Stimulated activated naive B cell treated with anti-CD40 and anti-IgM and Interleukin-4, amounts not matched to agents 10 μg/mL and 1 μg/mL and 100 μg/mL, for 72 hours (primary cell): ENCODE measurements at regions not wholly inside any gene's neighbourhood (a gene's known extent, or its start where the extent isn't known, plus 50 kb on each side); places are given as distances from the start of the nearest gene placed in this dataset.

Source experiments
- ATAC-seq, 2 donors: fragments of 150-1000 bp; cut with Tn5 transposase; replicated peaks; 2 replicates each; pipeline ENCODE4 v1.10.0; 2021; ENCODE audit warnings: moderate library complexity in 1 of 2
- DNase-seq: peaks from one replicate; pipeline ENCODE4 v3.0.0; 2021
- H3K27ac Mint-ChIP-seq: one replicate; pipeline ENCODE4 v1.8.0; 2022; ENCODE audit warnings: mild to moderate bottlenecking, mixed read lengths
- H3K27me3 Mint-ChIP-seq, 2 donors: one replicate each; pipeline ENCODE4 v1.8.0; 2022; ENCODE audit warnings: mixed read lengths in 2 of 2
- H3K36me3 Mint-ChIP-seq, 2 donors: one replicate each; pipeline ENCODE4 v1.8.0; 2022; ENCODE audit warnings: mixed read lengths in 2 of 2, mild to moderate bottlenecking in 1 of 2
- H3K4me1 Mint-ChIP-seq, 2 donors: one replicate each; pipeline ENCODE4 v1.8.0; 2022; ENCODE audit warnings: mixed read lengths in 2 of 2, mild to moderate bottlenecking in 1 of 2
- H3K4me3 Mint-ChIP-seq, 2 donors: one replicate each; pipeline ENCODE4 v1.8.0; 2022; ENCODE audit warnings: mild to moderate bottlenecking in 2 of 2, mixed read lengths in 2 of 2, moderate library complexity in 1 of 2
- H3K9me3 Mint-ChIP-seq, 2 donors: one replicate each; pipeline ENCODE4 v1.8.0; 2022; ENCODE audit warnings: mixed read lengths in 2 of 2, mild to moderate bottlenecking in 1 of 2

GRCh38 chr9:99681113-99681512 is 140.6 kb upstream of the NR4A3 start:
- Mint-ChIP-seq H3K9me3 (peaks cover 24 to 25% of the 10 kb centered on the region in 2 donors), H3K4me1 (peaks cover 19 to 38% of the 10 kb centered on the region in 2 donors), H3K36me3 (peaks cover 21 to 25% of the 10 kb centered on the region in 2 donors), H3K27ac (peak overlapping the region; percentile 60), H3K4me3 (no peak overlapping the region), H3K27me3 (no peaks in the 10 kb centered on the region)
- no peak for ATAC-seq
- no peak for DNase-seq

DNA sequence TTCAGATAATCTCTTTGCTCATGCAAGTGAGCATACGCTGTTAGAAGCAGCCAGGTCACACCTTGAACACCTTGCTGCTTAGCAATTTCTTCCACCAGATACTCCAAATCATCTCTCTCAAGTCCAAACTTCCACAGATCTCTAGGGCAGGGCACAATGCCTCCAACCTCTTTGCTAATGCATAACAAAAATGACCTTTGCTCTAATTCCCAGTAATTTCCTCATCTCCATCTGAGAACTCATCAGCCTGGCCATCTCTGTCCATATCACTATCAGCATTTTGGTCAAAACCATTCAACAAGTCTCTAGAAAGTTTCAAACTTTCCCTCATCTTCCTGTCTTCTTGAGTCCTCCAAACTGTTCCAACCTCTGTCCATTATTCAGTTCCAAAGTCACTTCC is 139.3 kb upstream of the NR4A3 start:
- Mint-ChIP-seq H3K9me3 (peaks cover 24 to 25% of the 10 kb centered on the region in 2 donors), H3K27me3 (no peaks in the 10 kb centered on the region), H3K27ac (peak overlapping the region; percentile 3), H3K4me1 (peaks cover 19 to 38% of the 10 kb centered on the region in 2 donors), H3K36me3 (peaks cover 23 to 24% of the 10 kb centered on the region in 2 donors), H3K4me3 (no peak overlapping the region)
- ATAC-seq (no peak), DNase-seq (no peak)

DNA sequence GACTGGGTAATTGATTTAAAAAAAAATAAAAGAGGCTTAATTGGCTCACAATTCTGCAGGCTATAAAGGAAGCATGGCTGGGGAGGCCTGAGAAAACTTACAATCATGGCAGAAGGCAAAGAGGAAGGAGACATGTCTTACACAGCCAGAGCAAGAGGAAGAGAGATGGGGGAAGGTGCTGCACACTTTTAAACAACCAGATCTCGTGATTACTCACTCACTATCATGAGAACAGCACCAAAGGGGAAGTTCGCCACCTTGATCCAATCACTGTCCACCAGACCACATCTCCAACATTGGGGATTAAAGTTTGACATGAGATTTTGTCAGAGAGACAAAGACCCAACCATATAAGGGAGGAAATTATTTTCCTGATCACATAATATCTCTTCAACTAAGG is 138.8 kb upstream of the NR4A3 start:
- Mint-ChIP-seq H3K4me3 (no peak overlapping the region), H3K27ac (no peak overlapping the region), H3K36me3 (peaks cover 23 to 24% of the 10 kb centered on the region in 2 donors), H3K4me1 (peaks cover 19 to 38% of the 10 kb centered on the region in 2 donors), H3K9me3 (peaks cover 24 to 25% of the 10 kb centered on the region in 2 donors), H3K27me3 (no peaks in the 10 kb centered on the region)
- DNase-seq (no peak), ATAC-seq (peak; percentile 72 to 73)

GRCh38 chr9:99690573-99690972 is 131.1 kb upstream of the NR4A3 start:
- Mint-ChIP-seq H3K4me1 (peaks cover 3 to 8% of the 10 kb centered on the region in 2 donors), H3K36me3 (peaks cover 3 to 4% of the 10 kb centered on the region in 2 donors), H3K4me3 (no peak overlapping the region), H3K27ac (no peak overlapping the region), H3K9me3 (peaks cover 0 to 2% of the 10 kb centered on the region in 2 donors), H3K27me3 (peaks cover 0 to 7% of the 10 kb centered on the region in 2 donors)
- DNase-seq (no peak), ATAC-seq (no peak)

GRCh38 chr9:99693888-99694287 is 127.8 kb upstream of the NR4A3 start:
- Mint-ChIP-seq H3K36me3 (peaks cover 0 to 4% of the 10 kb centered on the region in 2 donors), H3K4me3 (no peak overlapping the region), H3K27me3 (peaks cover 0 to 7% of the 10 kb centered on the region in 2 donors), H3K9me3 (peaks cover 4 to 9% of the 10 kb centered on the region in 2 donors), H3K27ac (no peak overlapping the region), H3K4me1 (peaks cover 3 to 8% of the 10 kb centered on the region in 2 donors)
- ATAC-seq (no peak), DNase-seq (no peak)

DNA sequence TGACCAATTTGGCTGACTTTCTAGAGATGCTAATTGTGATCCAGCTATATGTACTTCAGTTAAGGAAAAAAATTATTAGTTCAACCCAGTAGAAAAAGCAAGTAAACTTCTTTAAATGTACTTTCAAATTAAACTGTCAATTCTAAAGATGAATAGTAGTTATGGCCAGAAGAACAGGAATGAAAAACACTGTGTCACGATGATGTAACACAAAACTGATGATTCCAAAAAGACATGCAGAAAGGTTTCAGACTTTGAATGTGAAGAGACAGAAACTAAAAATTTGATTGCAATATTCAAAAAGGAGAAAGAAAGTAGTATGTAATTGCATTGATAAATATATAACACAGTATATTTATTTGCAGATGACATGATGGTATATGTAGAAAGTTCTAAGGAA is 127.3 kb upstream of the NR4A3 start:
- H3K36me3 Mint-ChIP-seq, result peaks cover 0 to 4% of the 10 kb centered on the region in 2 donors
- H3K9me3 Mint-ChIP-seq, result peaks cover 5 to 10% of the 10 kb centered on the region in 2 donors
- peaks cover 0 to 7% of the 10 kb centered on the region in 2 donors for H3K27me3 Mint-ChIP-seq

DNA sequence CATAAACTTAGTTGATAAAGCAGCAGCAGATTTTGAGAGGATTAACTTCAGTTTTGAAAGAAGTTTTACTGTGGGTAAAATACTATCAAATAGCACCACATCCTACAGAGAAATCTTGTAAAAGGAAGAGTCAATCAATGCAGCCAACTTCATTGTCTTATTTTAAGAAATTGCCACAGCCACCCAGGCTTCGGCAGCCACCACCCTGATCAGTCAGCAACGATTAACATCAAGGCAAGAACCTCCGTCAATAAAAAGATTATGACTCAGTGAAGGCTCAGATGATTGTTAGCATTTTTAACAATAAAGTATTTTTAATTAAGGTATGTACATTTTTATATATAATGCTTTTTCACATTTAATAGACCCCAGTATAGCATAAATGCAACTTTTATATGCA is 122.3 kb upstream of the NR4A3 start:
- H3K4me3 Mint-ChIP-seq, result no peak overlapping the region
- H3K9me3 Mint-ChIP-seq, result peaks cover 8 to 10% of the 10 kb centered on the region in 2 donors
- peaks cover 0 to 4% of the 10 kb centered on the region in 2 donors for H3K36me3 Mint-ChIP-seq
- DNase-seq (no peak), ATAC-seq (no peak)
- no peak overlapping the region for H3K27ac Mint-ChIP-seq
- H3K27me3 Mint-ChIP-seq, result no peaks in the 10 kb centered on the region
- H3K4me1 Mint-ChIP-seq, result no peaks in the 10 kb centered on the region

More for the DNA sequence above, 127.3 kb upstream of the NR4A3 start:
- ATAC-seq (no peak), DNase-seq (no peak)
- H3K27ac Mint-ChIP-seq, result no peak overlapping the region
- peaks cover 3 to 5% of the 10 kb centered on the region in 2 donors for H3K4me1 Mint-ChIP-seq
- no peak overlapping the region for H3K4me3 Mint-ChIP-seq

GRCh38 chr9:99712214-99712613 is 109.5 kb upstream of the NR4A3 start:
- Mint-ChIP-seq H3K4me1 (peaks cover 8 to 10% of the 10 kb centered on the region in 2 donors), H3K27me3 (peaks cover 0 to 1% of the 10 kb centered on the region in 2 donors), H3K9me3 (peaks cover 0 to 3% of the 10 kb centered on the region in 2 donors), H3K36me3 (no peaks in the 10 kb centered on the region), H3K27ac (no peak overlapping the region), H3K4me3 (no peak overlapping the region)
- ATAC-seq, result no peak
- DNase-seq, result no peak

GRCh38 chr9:99713838-99714306 is 107.8 kb upstream of the NR4A3 start:
- Mint-ChIP-seq H3K4me3 (peak overlapping the region in 1 of 2 donors; percentile 17), H3K27ac (no peak overlapping the region), H3K4me1 (peaks cover 8 to 10% of the 10 kb centered on the region in 2 donors), H3K27me3 (no peaks in the 10 kb centered on the region), H3K36me3 (no peaks in the 10 kb centered on the region), H3K9me3 (peaks cover 0 to 3% of the 10 kb centered on the region in 2 donors)
- DNase-seq, result no peak
- peak; percentile 67 to 92 for ATAC-seq

DNA sequence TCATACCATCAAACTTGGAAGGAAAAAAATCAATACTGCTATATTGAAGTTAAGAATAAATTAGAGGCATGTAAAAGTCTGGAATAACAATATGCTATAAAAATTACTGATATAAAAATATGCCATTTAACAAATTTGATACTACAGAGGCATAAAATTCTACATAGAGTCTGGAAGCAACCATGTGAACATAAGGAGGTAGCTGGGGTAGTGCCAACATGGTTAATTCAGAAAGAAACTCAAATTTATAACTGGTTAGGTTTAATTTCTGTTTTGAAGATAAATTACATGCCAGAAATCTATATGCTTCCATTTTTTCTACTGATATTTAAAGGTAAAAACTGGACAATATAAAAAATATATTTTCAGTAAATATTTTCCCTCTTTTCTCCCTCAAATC is 103.1 kb upstream of the NR4A3 start:
- Mint-ChIP-seq H3K4me3 (no peak overlapping the region), H3K36me3 (no peaks in the 10 kb centered on the region), H3K9me3 (peaks cover 0 to 1% of the 10 kb centered on the region in 2 donors), H3K27me3 (no peaks in the 10 kb centered on the region), H3K27ac (no peak overlapping the region), H3K4me1 (peaks cover 17 to 37% of the 10 kb centered on the region in 2 donors)
- no peak for DNase-seq
- ATAC-seq, result no peak

- DNase-seq (no peak), ATAC-seq (peak; percentile 78 to 79)
- no peaks in the 10 kb centered on the region for H3K36me3 Mint-ChIP-seq
- peak overlapping the region; percentile 82 for H3K4me3 Mint-ChIP-seq
- no peaks in the 10 kb centered on the region for H3K9me3 Mint-ChIP-seq
- H3K4me1 Mint-ChIP-seq, result peaks cover 12 to 30% of the 10 kb centered on the region in 2 donors
- H3K27me3 Mint-ChIP-seq, result no peaks in the 10 kb centered on the region
- peak overlapping the region; percentile 94 for H3K27ac Mint-ChIP-seq
These were observed 101.1 kb upstream of the NR4A3 start for GRCh38 chr9:99720455-99721050.

GRCh38 chr9:99721898-99722297 is 99.8 kb upstream of the NR4A3 start:
- ATAC-seq (no peak), DNase-seq (no peak)
- H3K36me3 Mint-ChIP-seq, result no peaks in the 10 kb centered on the region
- no peak overlapping the region for H3K4me3 Mint-ChIP-seq
- H3K27me3 Mint-ChIP-seq, result no peaks in the 10 kb centered on the region
- H3K4me1 Mint-ChIP-seq, result peaks cover 12 to 30% of the 10 kb centered on the region in 2 donors
- H3K9me3 Mint-ChIP-seq, result no peaks in the 10 kb centered on the region
- no peak overlapping the region for H3K27ac Mint-ChIP-seq

DNA sequence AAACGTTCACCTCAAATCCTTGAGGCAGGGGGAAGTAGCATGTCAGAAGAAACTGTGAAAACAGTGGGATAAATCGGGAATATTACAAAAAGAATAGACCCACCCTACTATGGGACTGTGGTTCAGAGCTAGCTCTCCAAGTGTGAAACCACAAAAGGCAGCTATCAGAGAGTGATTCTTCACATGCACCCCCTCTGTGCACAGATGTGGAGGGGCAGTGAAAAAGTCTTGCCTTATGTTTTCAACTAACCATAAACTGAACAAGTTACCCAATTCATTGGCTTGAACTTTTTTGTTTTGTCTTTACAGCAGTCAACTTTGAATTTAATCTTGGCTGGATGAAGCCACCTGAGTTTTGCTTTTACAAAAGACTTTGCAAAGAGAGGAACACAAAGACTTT is 98.8 kb upstream of the NR4A3 start:
- no peaks in the 10 kb centered on the region for H3K9me3 Mint-ChIP-seq
- no peaks in the 10 kb centered on the region for H3K27me3 Mint-ChIP-seq
- no peak overlapping the region for H3K27ac Mint-ChIP-seq
- no peaks in the 10 kb centered on the region for H3K36me3 Mint-ChIP-seq
- no peak overlapping the region for H3K4me3 Mint-ChIP-seq
- peaks cover 12 to 30% of the 10 kb centered on the region in 2 donors for H3K4me1 Mint-ChIP-seq
- DNase-seq (no peak), ATAC-seq (peak; percentile 51 to 56)

DNA sequence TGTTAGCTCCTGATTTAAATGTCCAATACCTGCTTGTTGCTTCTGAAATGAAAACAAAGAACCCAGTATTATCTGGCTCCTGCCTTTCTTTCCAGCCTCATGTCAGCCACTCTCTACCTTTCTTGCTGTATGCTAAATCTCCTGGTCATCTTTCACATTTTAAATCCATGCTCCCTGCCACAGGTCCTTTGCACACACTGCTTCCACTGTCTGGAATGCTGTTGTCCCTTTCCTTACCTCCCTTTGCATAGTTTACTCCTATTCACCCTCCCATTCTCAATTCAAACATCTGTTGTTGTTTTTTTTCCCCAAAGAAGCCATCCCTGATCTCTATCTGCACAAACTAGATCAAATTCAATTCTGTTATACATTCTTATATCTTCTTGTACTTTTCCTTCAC is 97.0 kb upstream of the NR4A3 start:
- DNase-seq (no peak), ATAC-seq (no peak)
- Mint-ChIP-seq H3K9me3 (no peaks in the 10 kb centered on the region), H3K4me1 (peaks cover 11 to 26% of the 10 kb centered on the region in 2 donors), H3K4me3 (no peak overlapping the region), H3K27ac (no peak overlapping the region), H3K27me3 (no peaks in the 10 kb centered on the region), H3K36me3 (no peaks in the 10 kb centered on the region)

GRCh38 chr9:99725852-99726251 is 95.8 kb upstream of the NR4A3 start:
- Mint-ChIP-seq H3K4me3 (no peak overlapping the region), H3K4me1 (peaks cover 4 to 14% of the 10 kb centered on the region in 2 donors), H3K27me3 (no peaks in the 10 kb centered on the region), H3K9me3 (no peaks in the 10 kb centered on the region), H3K27ac (no peak overlapping the region), H3K36me3 (no peaks in the 10 kb centered on the region)
- no peak for ATAC-seq
- no peak for DNase-seq
